ENCODE measurements at regions not wholly inside any gene's neighbourhood (a gene's known extent, or its start where the extent isn't known, plus 50 kb on each side); places are given as distances from the start of the nearest gene placed in this dataset.

- Histone ChIP-seq H3K27me3 (ENCODE audit: control insufficient read depth in 4 of 4, insufficient read depth in 4 of 4, low read length in 3 of 4) (no peaks in the 10 kb centered on the region), H3K36me3 (ENCODE audit: control insufficient read depth in 4 of 4, insufficient read depth in 3 of 4, low read depth in 1 of 4, low read length in 3 of 4) (no peaks in the 10 kb centered on the region), H3K9me3 (ENCODE audit: control insufficient read depth in 4 of 4, low read length in 3 of 4) (no peaks in the 10 kb centered on the region), H3K4me3 (ENCODE audit: low read depth in 1 of 3, low read length in 3 of 3) (no peak overlapping the region), H3K9ac (ENCODE audit: low read depth in 1 of 2, low read length in 2 of 2) (no peak overlapping the region), H3K4me1 (ENCODE audit: control insufficient read depth in 4 of 4, insufficient read depth in 4 of 4, low read length in 3 of 4) (no peaks in the 10 kb centered on the region), H3K27ac (ENCODE audit: low read depth in 1 of 2, low read length in 2 of 2) (no peak overlapping the region)
- no peak for DNase-seq (ENCODE audit: low spot score)
- TF ChIP-seq FOXA2 (IDR thresholded peaks at IDR 0.05) (no peak), REST (IDR thresholded peaks at IDR 0.05) (no peak), GABPA (IDR thresholded peaks at IDR 0.05 in 1 of 2, conservative IDR thresholded peaks at IDR 0.05 in 1 of 2) (no peak), MAX (IDR thresholded peaks at IDR 0.05) (no peak), TAF1 (conservative IDR thresholded peaks at IDR 0.05) (no peak), HNF4A (conservative IDR thresholded peaks at IDR 0.05) (no peak), SP1 (IDR thresholded peaks at IDR 0.05) (no peak), ZBTB33 (IDR thresholded peaks at IDR 0.05) (no peak), RXRA (IDR thresholded peaks at IDR 0.05) (no peak), HNF4G (IDR thresholded peaks at IDR 0.05) (no peak), FOXA1 (IDR thresholded peaks at IDR 0.05) (no peak), NR2F2 (IDR thresholded peaks at IDR 0.05) (no peak), JUND (IDR thresholded peaks at IDR 0.05) (no peak), RAD21 (IDR thresholded peaks at IDR 0.05) (no peak), EGR1 (IDR thresholded peaks at IDR 0.05; ENCODE audit: low read depth in 2 of 2) (no peak), YY1 (IDR thresholded peaks at IDR 0.05) (no peak)
- 83% methylated on average over 2 of the region's 2 CpGs for WGBS
Observed at GRCh38 chr3:110795163-110795562, 276.5 kb upstream of the NECTIN3 start.

- TF ChIP-seq GABPA (IDR thresholded peaks at IDR 0.05 in 1 of 2, conservative IDR thresholded peaks at IDR 0.05 in 1 of 2) (no peak), EGR1 (IDR thresholded peaks at IDR 0.05; ENCODE audit: low read depth in 2 of 2) (no peak), JUND (IDR thresholded peaks at IDR 0.05) (no peak), ATF3 (IDR thresholded peaks at IDR 0.05) (no peak), NR2F2 (IDR thresholded peaks at IDR 0.05) (no peak), HNF4G (IDR thresholded peaks at IDR 0.05) (no peak), RXRA (IDR thresholded peaks at IDR 0.05) (no peak), ZBTB33 (IDR thresholded peaks at IDR 0.05) (no peak), MAX (IDR thresholded peaks at IDR 0.05) (no peak), RAD21 (IDR thresholded peaks at IDR 0.05) (no peak), REST (IDR thresholded peaks at IDR 0.05) (no peak)
- no peak for DNase-seq (ENCODE audit: low spot score)
Observed at GRCh38 chr3:110799271-110799670, 272.3 kb upstream of the NECTIN3 start.

More at GRCh38 chr3:110799271-110799670, 272.3 kb upstream of the NECTIN3 start:
- Histone ChIP-seq H3K4me3 (ENCODE audit: low read depth in 1 of 3, low read length in 3 of 3) (no peak overlapping the region), H3K9me3 (ENCODE audit: control insufficient read depth in 4 of 4, low read length in 3 of 4) (no peaks in the 10 kb centered on the region), H3K4me1 (ENCODE audit: control insufficient read depth in 4 of 4, insufficient read depth in 4 of 4, low read length in 3 of 4) (no peaks in the 10 kb centered on the region), H3K9ac (ENCODE audit: low read depth in 1 of 2, low read length in 2 of 2) (no peak overlapping the region), H3K36me3 (ENCODE audit: control insufficient read depth in 4 of 4, insufficient read depth in 3 of 4, low read depth in 1 of 4, low read length in 3 of 4) (no peaks in the 10 kb centered on the region), H3K27me3 (ENCODE audit: control insufficient read depth in 4 of 4, insufficient read depth in 4 of 4, low read length in 3 of 4) (no peaks in the 10 kb centered on the region), H3K27ac (ENCODE audit: low read depth in 1 of 2, low read length in 2 of 2) (no peak overlapping the region)
- 95% methylated on average over 2 of the region's 2 CpGs for WGBS
